GM12875 (cell line): ENCODE measurements at regions not wholly inside any gene's neighbourhood (a gene's known extent, or its start where the extent isn't known, plus 50 kb on each side); places are given as distances from the start of the nearest gene placed in this dataset.

Source experiments
- H3K4me3 ChIP-seq: one replicate; pipeline ENCODE4 v1.5.1; 2011; ENCODE audit warnings: low read depth, low read length, control low read depth
- CTCF ChIP-seq: IDR thresholded peaks from 2 replicates; pipeline ENCODE4 v1.5.1; 2011; ENCODE audit warnings: low read depth, mild to moderate bottlenecking, control low read depth, inconsistent platforms, low read length, moderate library complexity, borderline replicate concordance; ENCODE audit not compliant: insufficient read depth

- TF ChIP-seq CTCF: no peak
- H3K4me3 ChIP-seq: no peak overlapping the region
Measured at GRCh38 chr10:57014758-57015157, 653.7 kb upstream of the ZWINT start.

GRCh38 chr10:57008189-57008588 lies 647.1 kb upstream of the ZWINT start:
- TF ChIP-seq CTCF: no peak
- no peak overlapping the region for H3K4me3 ChIP-seq

- TF ChIP-seq CTCF: no peak
- no peak overlapping the region for H3K4me3 ChIP-seq
Measured at GRCh38 chr10:56991591-56992069, 630.6 kb upstream of the ZWINT start.

- no peak for TF ChIP-seq CTCF
- H3K4me3 ChIP-seq: no peak overlapping the region
Measured at GRCh38 chr10:56975513-56975912, 614.5 kb upstream of the ZWINT start.

- no peak overlapping the region for H3K4me3 ChIP-seq
- no peak for TF ChIP-seq CTCF
Measured at GRCh38 chr10:56973766-56974165, 612.7 kb upstream of the ZWINT start.

- no peak for TF ChIP-seq CTCF
- H3K4me3 ChIP-seq: no peak overlapping the region
Measured at GRCh38 chr10:56943221-56943755, 582.2 kb upstream of the ZWINT start.

- no peak overlapping the region for H3K4me3 ChIP-seq
- no peak for TF ChIP-seq CTCF
Measured at GRCh38 chr10:56934515-56934914, 573.5 kb upstream of the ZWINT start.
